GM12891 (cell line): ENCODE measurements at regions not wholly inside any gene's neighbourhood (a gene's known extent, or its start where the extent isn't known, plus 50 kb on each side); places are given as distances from the start of the nearest gene placed in this dataset.
"Not testable (repeated sequence)": the region's sequence is repeated elsewhere in the genome, so short reads cannot be mapped to it uniquely, and the experiment has no call there.

Experiments used
- DNase-seq: peaks from one replicate; pipeline ENCODE4 v3.0.0; 2011; ENCODE audit warnings: low spot score; ENCODE audit not compliant: insufficient read length
- FAIRE-seq: peaks from 2 replicates; lab custom pipeline; 2011; peaks lifted over from hg19 to GRCh38; lab: Jason Lieb, UNC
- PAX5 ChIP-seq: IDR thresholded peaks from 2 replicates; pipeline ENCODE4 v1.6.1; 2011; ENCODE audit warnings: low read length, moderate library complexity, mild to moderate bottlenecking; ENCODE audit not compliant: insufficient read depth, severe bottlenecking
- POLR2A ChIP-seq: IDR thresholded peaks from 2 replicates; pipeline ENCODE4 v1.6.1; 2011; ENCODE audit warnings: low read depth, low read length, control low read depth
- POLR2AphosphoS5 ChIP-seq: IDR thresholded peaks from 2 replicates; pipeline ENCODE4 v1.6.1; 2011; ENCODE audit warnings: low read depth, low read length, control low read depth
- POU2F2 ChIP-seq: IDR thresholded peaks from 2 replicates; pipeline ENCODE4 v1.6.1; 2011; ENCODE audit warnings: low read depth, mild to moderate bottlenecking, control low read depth, low read length, moderate library complexity
- SPI1 ChIP-seq: IDR thresholded peaks from 2 replicates; pipeline ENCODE4 v1.6.1; 2011; ENCODE audit warnings: low read depth, low read length, control low read depth
- TAF1 ChIP-seq: IDR thresholded peaks from 2 replicates; pipeline ENCODE4 v1.6.1; 2011; ENCODE audit warnings: low read depth, low read length, control low read depth

- no peak for FAIRE-seq
- no peak for TF ChIP-seq SPI1
- TF ChIP-seq POU2F2, result no peak
- no peak for DNase-seq
Observed at GRCh38 chr7:138386821-138387220, 73.2 kb upstream of the TRIM24 start.

GRCh38 chr7:138387755-138388475 lies 72.1 kb upstream of the TRIM24 start:
- no peak for TF ChIP-seq POU2F2
- TF ChIP-seq TAF1, result no peak
- no peak for TF ChIP-seq PAX5
- TF ChIP-seq SPI1, result no peak
- no peak for TF ChIP-seq POLR2AphosphoS5
- no peak for TF ChIP-seq POLR2A
- no peak for FAIRE-seq
- no peak for DNase-seq

DNA sequence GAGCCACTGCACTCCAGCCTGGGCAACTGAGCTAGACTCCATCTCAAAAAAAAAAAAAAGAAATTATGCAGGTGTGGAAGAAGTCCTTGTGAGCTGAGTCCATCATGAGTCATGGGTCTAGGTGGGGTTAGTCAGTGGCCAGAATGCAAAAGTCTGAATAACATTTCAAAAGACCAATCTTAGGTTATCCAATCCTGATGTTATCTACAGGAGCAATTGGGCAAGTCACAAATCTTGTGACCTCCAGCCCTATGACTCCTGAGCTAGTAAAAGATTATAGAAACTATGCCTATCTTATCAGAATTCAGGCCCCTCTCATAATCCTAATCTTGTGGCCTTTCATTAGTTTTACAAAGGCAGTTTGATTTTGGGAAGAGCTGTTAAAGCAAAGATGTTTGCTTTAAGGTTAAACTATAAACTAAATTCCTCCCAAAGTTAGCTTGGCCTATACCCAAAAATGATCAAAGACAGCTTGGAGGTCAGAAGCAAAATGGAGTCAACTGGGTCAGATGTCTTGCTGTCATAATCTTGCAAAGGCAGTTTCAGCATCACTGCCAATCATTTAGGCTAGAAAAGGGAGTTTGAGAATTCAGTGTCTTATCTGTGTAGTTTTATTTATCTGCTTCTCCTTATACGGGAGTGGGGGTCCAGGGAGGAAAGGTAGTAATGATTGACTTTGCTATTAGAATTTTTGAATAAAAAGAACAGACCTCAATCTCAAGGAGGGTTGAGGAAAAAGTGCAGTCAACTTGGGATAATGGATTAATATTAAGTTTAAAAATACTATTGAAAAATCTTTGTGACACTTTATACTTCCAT lies 71.2 kb upstream of the TRIM24 start:
- FAIRE-seq, result no peak
- TF ChIP-seq POLR2AphosphoS5, result no peak
- no peak for TF ChIP-seq POU2F2
- no peak for TF ChIP-seq SPI1
- TF ChIP-seq POLR2A, result no peak
- TF ChIP-seq TAF1, result no peak
- TF ChIP-seq PAX5, result no peak
- no peak for DNase-seq

GRCh38 chr7:138395763-138396162 lies 64.3 kb upstream of the TRIM24 start:
- no peak for DNase-seq
- no peak for FAIRE-seq
- TF ChIP-seq TAF1 (no peak), SPI1 (no peak), PAX5 (no peak), POLR2A (no peak), POU2F2 (no peak)

GRCh38 chr7:138396251-138397070 lies 63.6 kb upstream of the TRIM24 start:
- DNase-seq (no peak), FAIRE-seq (no peak)
- TF ChIP-seq POLR2A (no peak), POLR2AphosphoS5 (no peak), SPI1 (no peak), POU2F2 (no peak), PAX5 (no peak), TAF1 (no peak)

GRCh38 chr7:138397071-138397433 lies 63.0 kb upstream of the TRIM24 start:
- FAIRE-seq, DNase-seq: not testable (repeated sequence)

GRCh38 chr7:138398857-138399256 lies 61.2 kb upstream of the TRIM24 start:
- FAIRE-seq, result no peak
- no peak for DNase-seq
- TF ChIP-seq SPI1 (no peak), TAF1 (no peak)

DNA sequence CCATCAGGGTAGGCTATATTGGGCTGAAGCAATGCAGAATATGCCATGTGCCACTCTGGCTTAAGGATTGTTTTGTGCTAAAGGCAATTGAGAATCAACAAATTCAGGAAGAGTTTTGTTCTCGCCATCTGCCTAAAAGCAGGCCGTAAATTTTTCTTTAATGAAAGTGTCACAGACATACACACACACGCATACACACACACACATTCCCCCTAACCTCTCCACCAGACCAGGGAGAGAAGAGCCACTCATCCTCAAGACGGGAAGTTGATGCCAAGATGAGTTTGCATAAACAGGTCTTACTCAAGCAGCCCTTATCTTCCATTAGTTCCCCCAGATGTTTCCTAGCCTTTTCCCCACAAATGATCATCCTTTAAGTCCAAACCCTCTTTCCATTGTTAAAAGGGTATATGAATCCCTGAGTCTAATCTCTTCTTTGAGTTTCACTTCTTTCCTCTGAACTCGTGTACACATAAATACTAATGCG lies 59.6 kb upstream of the TRIM24 start:
- no peak for TF ChIP-seq TAF1
- no peak for TF ChIP-seq PAX5
- no peak for TF ChIP-seq POU2F2
- no peak for TF ChIP-seq POLR2A
- no peak for TF ChIP-seq POLR2AphosphoS5
- TF ChIP-seq SPI1, result no peak
- DNase-seq (no peak), FAIRE-seq (no peak)

- DNase-seq (no peak), FAIRE-seq (no peak)
- no peak for TF ChIP-seq TAF1
- TF ChIP-seq POLR2AphosphoS5, result no peak
- no peak for TF ChIP-seq POU2F2
- no peak for TF ChIP-seq POLR2A
- no peak for TF ChIP-seq SPI1
- TF ChIP-seq PAX5, result no peak
Observed at GRCh38 chr7:138402749-138403148, 57.3 kb upstream of the TRIM24 start.
